Testis (tissue), 2 donors: ENCODE measurements at regions not wholly inside any gene's neighbourhood (a gene's known extent, or its start where the extent isn't known, plus 50 kb on each side); places are given as distances from the start of the nearest gene placed in this dataset.
A peak's percentile ranks its signal among the peaks of the same experiment; 100 is the strongest.

ENCODE experiments used
- POLR2A ChIP-seq: fragments of 450-650 bp; IDR thresholded peaks from one replicate; pipeline ENCODE4 v1.6.1; 2017; ENCODE audit warnings: antibody characterized with exemption, mild to moderate bottlenecking, moderate library complexity
- TF ChIP-seq, protein P1 (sequence below), 3 experiments: fragments of 450-650 bp in 2 of 3; fragments of 200-600 bp in 1 of 3; sonication (generic) in 1 of 3; IDR thresholded peaks; one replicate each; pipeline ENCODE4 v1.5.1; 2016 to 2019; ENCODE audit warnings: antibody characterized with exemption in 3 of 3, mild to moderate bottlenecking in 2 of 3, moderate library complexity in 1 of 3

DNA sequence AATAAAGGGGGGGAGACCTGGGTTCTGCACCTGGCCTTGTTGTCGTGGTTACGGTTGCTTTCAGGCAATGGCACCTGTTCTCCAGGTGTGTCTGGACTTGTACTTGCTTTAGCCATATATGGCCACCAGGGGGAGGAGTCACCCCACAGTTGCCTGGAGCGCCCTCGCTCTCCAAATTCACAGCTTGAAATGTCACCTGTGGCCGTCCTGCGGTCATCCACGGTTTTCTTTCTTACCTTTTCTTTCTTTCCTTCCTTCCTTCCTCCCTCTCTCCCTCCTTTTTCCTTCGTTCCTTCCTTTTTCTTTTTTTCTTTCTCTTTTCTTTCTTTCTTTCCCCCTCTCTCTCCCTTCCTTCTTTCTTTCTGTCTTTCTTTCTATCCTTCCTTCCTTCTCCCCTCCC is 157.2 kb upstream of the ZNF92 start:
- TF ChIP-seq, protein P1, sequence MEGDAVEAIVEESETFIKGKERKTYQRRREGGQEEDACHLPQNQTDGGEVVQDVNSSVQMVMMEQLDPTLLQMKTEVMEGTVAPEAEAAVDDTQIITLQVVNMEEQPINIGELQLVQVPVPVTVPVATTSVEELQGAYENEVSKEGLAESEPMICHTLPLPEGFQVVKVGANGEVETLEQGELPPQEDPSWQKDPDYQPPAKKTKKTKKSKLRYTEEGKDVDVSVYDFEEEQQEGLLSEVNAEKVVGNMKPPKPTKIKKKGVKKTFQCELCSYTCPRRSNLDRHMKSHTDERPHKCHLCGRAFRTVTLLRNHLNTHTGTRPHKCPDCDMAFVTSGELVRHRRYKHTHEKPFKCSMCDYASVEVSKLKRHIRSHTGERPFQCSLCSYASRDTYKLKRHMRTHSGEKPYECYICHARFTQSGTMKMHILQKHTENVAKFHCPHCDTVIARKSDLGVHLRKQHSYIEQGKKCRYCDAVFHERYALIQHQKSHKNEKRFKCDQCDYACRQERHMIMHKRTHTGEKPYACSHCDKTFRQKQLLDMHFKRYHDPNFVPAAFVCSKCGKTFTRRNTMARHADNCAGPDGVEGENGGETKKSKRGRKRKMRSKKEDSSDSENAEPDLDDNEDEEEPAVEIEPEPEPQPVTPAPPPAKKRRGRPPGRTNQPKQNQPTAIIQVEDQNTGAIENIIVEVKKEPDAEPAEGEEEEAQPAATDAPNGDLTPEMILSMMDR (IDR thresholded peaks at IDR 0.05) = peak in 2 of 3 experiments; percentile 32 to 63
- no peak for TF ChIP-seq POLR2A
